Panc1 (cell line): ENCODE measurements at regions not wholly inside any gene's neighbourhood (a gene's known extent, or its start where the extent isn't known, plus 50 kb on each side); places are given as distances from the start of the nearest gene placed in this dataset.

ENCODE experiments used
- CTCF ChIP-seq: fragments of 450-650 bp; IDR thresholded peaks from 2 replicates; pipeline ENCODE4 v1.5.1; 2017; ENCODE audit warnings: mild to moderate bottlenecking
- POLR2AphosphoS5 ChIP-seq: IDR thresholded peaks from 2 replicates; pipeline ENCODE4 v1.6.1; 2012; ENCODE audit warnings: mild to moderate bottlenecking, low read depth, low read length, moderate library complexity

- no peak for TF ChIP-seq CTCF
- no peak for TF ChIP-seq POLR2AphosphoS5
Measured at GRCh38 chr1:55318116-55318817, 103.1 kb upstream of the USP24 start.
